ENCODE measurements at regions not wholly inside any gene's neighbourhood (a gene's known extent, or its start where the extent isn't known, plus 50 kb on each side); places are given as distances from the start of the nearest gene placed in this dataset.

DNA sequence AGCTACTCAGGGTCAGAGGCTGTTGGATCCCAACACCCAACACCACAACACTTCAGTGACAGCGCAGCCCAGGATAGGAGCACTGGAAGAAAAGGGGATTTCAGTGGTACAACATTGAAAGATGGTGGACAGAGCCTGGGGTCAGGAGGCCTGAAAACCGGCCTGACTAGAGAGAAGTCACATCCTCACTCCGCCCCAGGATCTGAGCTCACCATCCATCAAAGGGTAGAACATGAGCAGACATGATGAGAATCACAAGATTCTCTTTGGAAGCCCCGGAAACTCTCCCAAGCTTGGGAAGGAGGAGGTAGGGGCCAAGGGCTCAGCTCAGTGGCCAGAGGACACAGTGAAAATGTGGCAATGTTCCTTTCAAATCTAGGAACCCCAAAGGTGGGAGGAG is 271.3 kb downstream of the NPHP4 start:
- DNase-seq (ENCODE audit: low spot score in 2 of 2) = peak in 1 of 2 donors; percentile 70
- intact Hi-C loops (cut with DNase I; ENCODE audit: low total_unique reads) = no loop called here
- 45 to 52% methylated on average over 4 of the region's 4 CpGs for WGBS, 2 donors

DNA sequence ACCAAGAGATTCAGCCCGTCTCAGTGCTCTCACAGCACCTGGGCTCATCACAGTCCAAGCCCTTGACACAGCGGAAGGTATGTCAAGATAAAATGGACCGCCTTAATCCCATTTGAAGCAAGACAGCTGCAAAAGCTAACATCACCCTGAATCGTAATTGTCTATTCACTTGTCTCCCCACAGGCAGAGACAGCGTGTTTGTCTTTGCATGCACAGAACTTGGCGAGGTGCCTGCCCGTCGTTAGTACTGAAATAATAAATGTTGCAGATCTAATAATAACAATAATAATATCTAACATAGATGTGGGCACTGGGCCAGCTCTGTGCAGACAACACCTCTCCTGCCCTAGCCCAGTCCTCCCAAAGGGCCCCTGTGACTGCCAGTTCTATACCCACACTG is 271.7 kb downstream of the NPHP4 start:
- no peak overlapping the region for H3K4me3 ChIP-seq (ENCODE audit: low read depth, poor library complexity, severe bottlenecking)
- intact Hi-C loops (cut with DNase I; ENCODE audit: low total_unique reads) = no loop called here
- DNase-seq (ENCODE audit: low spot score in 2 of 2) = peak in 1 of 2 donors; percentile 85
- TF ChIP-seq, protein P1, sequence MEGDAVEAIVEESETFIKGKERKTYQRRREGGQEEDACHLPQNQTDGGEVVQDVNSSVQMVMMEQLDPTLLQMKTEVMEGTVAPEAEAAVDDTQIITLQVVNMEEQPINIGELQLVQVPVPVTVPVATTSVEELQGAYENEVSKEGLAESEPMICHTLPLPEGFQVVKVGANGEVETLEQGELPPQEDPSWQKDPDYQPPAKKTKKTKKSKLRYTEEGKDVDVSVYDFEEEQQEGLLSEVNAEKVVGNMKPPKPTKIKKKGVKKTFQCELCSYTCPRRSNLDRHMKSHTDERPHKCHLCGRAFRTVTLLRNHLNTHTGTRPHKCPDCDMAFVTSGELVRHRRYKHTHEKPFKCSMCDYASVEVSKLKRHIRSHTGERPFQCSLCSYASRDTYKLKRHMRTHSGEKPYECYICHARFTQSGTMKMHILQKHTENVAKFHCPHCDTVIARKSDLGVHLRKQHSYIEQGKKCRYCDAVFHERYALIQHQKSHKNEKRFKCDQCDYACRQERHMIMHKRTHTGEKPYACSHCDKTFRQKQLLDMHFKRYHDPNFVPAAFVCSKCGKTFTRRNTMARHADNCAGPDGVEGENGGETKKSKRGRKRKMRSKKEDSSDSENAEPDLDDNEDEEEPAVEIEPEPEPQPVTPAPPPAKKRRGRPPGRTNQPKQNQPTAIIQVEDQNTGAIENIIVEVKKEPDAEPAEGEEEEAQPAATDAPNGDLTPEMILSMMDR (IDR thresholded peaks at IDR 0.05) = no peak
- TF ChIP-seq POLR2A (IDR thresholded peaks at IDR 0.05) = no peak
- 34 to 44% methylated on average over 8 of the region's 8 CpGs for WGBS, 2 donors

More for the DNA sequence above, 271.3 kb downstream of the NPHP4 start:
- H3K4me3 ChIP-seq (ENCODE audit: low read depth, poor library complexity, severe bottlenecking) = no peak overlapping the region
- TF ChIP-seq, protein P1 (IDR thresholded peaks at IDR 0.05) = no peak

DNA sequence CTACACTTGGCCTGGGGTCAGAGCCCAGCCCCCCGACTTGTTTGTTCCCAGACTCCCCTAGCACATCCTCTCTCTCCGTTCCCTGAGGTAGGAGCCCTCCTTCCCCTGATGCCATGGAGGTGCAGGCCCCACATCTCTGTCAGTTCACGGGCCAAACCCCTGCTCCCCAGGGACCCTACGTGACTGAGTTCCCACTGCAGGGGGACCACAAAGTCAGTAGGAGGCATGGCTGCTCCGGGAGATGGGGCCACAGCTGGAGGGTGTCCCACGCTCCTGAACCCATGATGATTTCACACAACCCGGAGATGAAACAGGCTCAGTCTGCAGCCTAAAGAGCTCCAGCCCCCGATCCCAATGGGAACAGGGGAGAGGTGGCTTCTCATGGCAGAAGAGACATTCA is 272.2 kb downstream of the NPHP4 start:
- intact Hi-C loops (cut with DNase I; ENCODE audit: low total_unique reads) = no loop called here
- TF ChIP-seq, protein P1 (IDR thresholded peaks at IDR 0.05) = no peak
- no peak for TF ChIP-seq POLR2A (IDR thresholded peaks at IDR 0.05)
- no peak overlapping the region for H3K4me3 ChIP-seq (ENCODE audit: low read depth, poor library complexity, severe bottlenecking)
- 65 to 78% methylated on average over 8 of the region's 8 CpGs for WGBS, 2 donors
- DNase-seq (ENCODE audit: low spot score in 2 of 2) = peak in 1 of 2 donors; percentile 71

DNA sequence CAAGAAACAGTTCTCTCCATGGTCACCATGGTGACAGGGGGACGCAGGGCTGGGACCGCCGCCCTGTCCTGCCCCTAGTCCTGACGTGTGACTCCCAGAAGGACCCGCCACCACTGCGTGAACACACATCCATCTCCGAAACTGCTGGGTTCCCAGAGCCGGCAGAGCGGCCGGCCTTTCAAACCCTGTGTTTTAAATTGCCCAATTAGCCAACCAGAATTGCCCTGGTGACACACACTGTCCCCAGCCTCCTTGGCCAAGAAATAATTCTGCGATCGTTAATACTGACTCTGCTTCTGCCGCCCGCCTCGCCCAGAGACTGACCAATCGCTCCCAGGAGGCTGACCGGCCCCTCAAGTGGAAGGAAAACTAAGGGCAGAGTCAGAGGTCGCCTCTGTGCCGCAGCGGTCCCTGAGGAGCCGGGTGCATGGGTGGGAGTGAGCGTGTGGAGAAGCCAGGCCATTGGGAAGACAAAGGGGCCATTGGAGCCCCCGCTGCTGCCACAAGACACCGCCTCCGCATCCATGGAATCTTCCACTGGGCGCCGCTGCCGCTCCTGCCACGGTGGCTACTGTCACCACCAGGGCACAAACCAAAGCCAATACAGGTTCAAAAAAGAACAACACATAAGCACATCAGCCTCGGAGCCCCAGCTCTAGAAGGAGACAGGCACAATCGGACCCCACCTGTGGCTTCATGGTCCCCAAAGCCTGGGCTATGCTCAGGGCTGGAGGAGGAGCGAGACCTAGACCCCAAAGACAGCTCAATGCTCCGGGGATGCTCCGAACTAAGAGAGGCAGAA is 273.2 kb downstream of the NPHP4 start:
- DNase-seq (ENCODE audit: low spot score in 2 of 2) = peak in 1 of 2 donors; percentile 81
- intact Hi-C loops (cut with DNase I; ENCODE audit: low total_unique reads) = no loop called here
- no peak for TF ChIP-seq POLR2A (IDR thresholded peaks at IDR 0.05)
- TF ChIP-seq, protein P1 (IDR thresholded peaks at IDR 0.05) = no peak
- H3K4me3 ChIP-seq (ENCODE audit: low read depth, poor library complexity, severe bottlenecking) = no peak overlapping the region
- WGBS, 2 donors = 67 to 76% methylated on average over 33 to 34 of the region's 34 CpGs

DNA sequence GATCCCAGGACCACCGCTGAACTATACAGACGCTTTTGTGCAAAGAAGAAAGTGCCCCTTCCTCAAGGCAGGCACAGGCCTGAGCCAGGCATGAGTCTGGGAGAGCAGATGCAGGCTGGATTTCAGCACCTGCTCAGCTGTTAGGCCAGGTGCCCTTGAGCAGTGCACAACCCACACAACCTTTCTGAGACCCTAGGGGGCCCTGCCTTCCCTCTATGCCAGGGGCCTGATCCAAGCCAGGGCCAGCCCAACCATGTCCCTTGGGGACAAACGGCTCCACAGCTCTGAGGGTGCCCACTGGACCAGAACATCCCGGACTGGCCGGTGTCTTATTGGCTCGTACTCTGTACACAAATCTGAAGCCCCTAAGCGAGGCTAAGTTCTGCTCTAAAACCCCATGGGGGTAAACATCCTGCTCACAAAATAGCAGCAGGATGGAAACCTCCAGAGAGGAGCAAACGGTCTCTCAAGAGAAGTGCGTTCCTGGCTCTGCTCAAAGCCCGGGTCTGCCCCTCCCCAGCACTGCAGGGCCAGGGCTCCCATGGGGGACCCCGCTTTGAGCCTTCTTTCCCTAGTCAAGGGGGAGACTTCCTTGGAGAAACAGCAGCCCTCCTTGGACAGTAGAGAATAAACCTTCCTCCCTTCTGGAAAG is 275.1 kb downstream of the NPHP4 start:
- intact Hi-C loops (cut with DNase I; ENCODE audit: low total_unique reads) = no loop called here
- peak in 1 of 2 donors; percentile 79 for DNase-seq (ENCODE audit: low spot score in 2 of 2)
- TF ChIP-seq, protein P1 (IDR thresholded peaks at IDR 0.05) = no peak
- no peak for TF ChIP-seq POLR2A (IDR thresholded peaks at IDR 0.05)
- WGBS, 2 donors = 57 to 65% methylated on average over 8 to 11 of the region's 11 CpGs
- no peak overlapping the region for H3K4me3 ChIP-seq (ENCODE audit: low read depth, poor library complexity, severe bottlenecking)

Data from lower leg skin (tissue), 4 donors.